ENCODE measurements at regions not wholly inside any gene's neighbourhood (a gene's known extent, or its start where the extent isn't known, plus 50 kb on each side); places are given as distances from the start of the nearest gene placed in this dataset.

DNA sequence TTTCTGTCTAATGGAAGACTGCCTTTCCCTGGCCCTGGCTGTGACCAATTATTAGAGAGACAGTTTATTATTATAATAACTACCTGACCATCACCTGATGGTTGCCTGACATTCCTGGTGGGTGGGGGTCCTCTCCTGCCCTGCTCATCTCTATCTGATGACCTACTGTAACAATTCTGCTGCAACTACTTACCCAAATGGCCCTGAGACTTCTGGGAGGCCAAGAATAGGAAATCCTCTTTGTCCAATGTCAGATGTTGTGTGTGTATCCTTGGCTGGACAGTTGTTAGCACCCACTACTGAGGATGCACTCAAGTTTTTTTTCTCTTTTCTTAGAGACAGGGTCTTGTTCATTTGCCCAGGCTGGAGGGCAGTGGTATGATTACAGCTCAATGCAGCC, 110.3 kb downstream of the DDX1 start:
- H3K4me1 Mint-ChIP-seq (ENCODE audit: low read depth) = no peaks in the 10 kb centered on the region
- no peak for ATAC-seq (ENCODE audit: poor library complexity)
- no peaks in the 10 kb centered on the region for H3K9me3 ChIP-seq (ENCODE audit: control insufficient read depth in 1 of 2, insufficient read depth in 1 of 2, low read length in 2 of 2)
- TF ChIP-seq, protein P1, sequence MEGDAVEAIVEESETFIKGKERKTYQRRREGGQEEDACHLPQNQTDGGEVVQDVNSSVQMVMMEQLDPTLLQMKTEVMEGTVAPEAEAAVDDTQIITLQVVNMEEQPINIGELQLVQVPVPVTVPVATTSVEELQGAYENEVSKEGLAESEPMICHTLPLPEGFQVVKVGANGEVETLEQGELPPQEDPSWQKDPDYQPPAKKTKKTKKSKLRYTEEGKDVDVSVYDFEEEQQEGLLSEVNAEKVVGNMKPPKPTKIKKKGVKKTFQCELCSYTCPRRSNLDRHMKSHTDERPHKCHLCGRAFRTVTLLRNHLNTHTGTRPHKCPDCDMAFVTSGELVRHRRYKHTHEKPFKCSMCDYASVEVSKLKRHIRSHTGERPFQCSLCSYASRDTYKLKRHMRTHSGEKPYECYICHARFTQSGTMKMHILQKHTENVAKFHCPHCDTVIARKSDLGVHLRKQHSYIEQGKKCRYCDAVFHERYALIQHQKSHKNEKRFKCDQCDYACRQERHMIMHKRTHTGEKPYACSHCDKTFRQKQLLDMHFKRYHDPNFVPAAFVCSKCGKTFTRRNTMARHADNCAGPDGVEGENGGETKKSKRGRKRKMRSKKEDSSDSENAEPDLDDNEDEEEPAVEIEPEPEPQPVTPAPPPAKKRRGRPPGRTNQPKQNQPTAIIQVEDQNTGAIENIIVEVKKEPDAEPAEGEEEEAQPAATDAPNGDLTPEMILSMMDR (IDR thresholded peaks at IDR 0.05) = no peak
- DNase-seq = no peak
- POLR2A ChIA-PET = no interaction called here
- CTCF ChIA-PET = no interaction called here
- no peak overlapping the region for H3K27ac ChIP-seq (ENCODE audit: low read depth in 1 of 2, low read length in 2 of 2)
- H3K9me3 Mint-ChIP-seq = no peaks in the 10 kb centered on the region
- H3K27ac Mint-ChIP-seq = no peak overlapping the region
- no peaks in the 10 kb centered on the region for H3K36me3 ChIP-seq (ENCODE audit: insufficient read depth, low read length)
- H3K27me3 ChIP-seq (ENCODE audit: control insufficient read depth in 1 of 2, insufficient read depth in 2 of 2, low read length in 2 of 2) = no peaks in the 10 kb centered on the region
- peaks cover 6% of the 10 kb centered on the region for H3K27me3 Mint-ChIP-seq
- H3K4me3 Mint-ChIP-seq = no peak overlapping the region
- intact Hi-C loops (cut with DNase I, micrococcal nuclease) = no loop called here
- H3K4me3 ChIP-seq (ENCODE audit: low read length) = no peak overlapping the region
- H3K36me3 Mint-ChIP-seq (ENCODE audit: low read depth) = no peaks in the 10 kb centered on the region
- no peaks in the 10 kb centered on the region for H3K4me1 ChIP-seq (ENCODE audit: insufficient read depth, low read length)

- Histone ChIP-seq H3K4me1 (ENCODE audit: insufficient read depth, low read length) (no peaks in the 10 kb centered on the region), H3K27ac (ENCODE audit: low read depth in 1 of 2, low read length in 2 of 2) (no peak overlapping the region), H3K27me3 (ENCODE audit: control insufficient read depth in 1 of 2, insufficient read depth in 2 of 2, low read length in 2 of 2) (no peaks in the 10 kb centered on the region), H3K4me3 (ENCODE audit: low read length) (no peak overlapping the region), H3K36me3 (ENCODE audit: insufficient read depth, low read length) (no peaks in the 10 kb centered on the region), H3K9me3 (ENCODE audit: control insufficient read depth in 1 of 2, insufficient read depth in 1 of 2, low read length in 2 of 2) (no peaks in the 10 kb centered on the region)
- H3K27ac Mint-ChIP-seq = no peak overlapping the region
- H3K4me1 Mint-ChIP-seq (ENCODE audit: low read depth) = no peaks in the 10 kb centered on the region
- CTCF ChIA-PET = no interaction called here
- no peak for ATAC-seq (ENCODE audit: poor library complexity)
- H3K4me3 Mint-ChIP-seq = no peak overlapping the region
- H3K36me3 Mint-ChIP-seq (ENCODE audit: low read depth) = no peaks in the 10 kb centered on the region
- DNase-seq = no peak
- POLR2A ChIA-PET = no interaction called here
- H3K27me3 Mint-ChIP-seq = peaks cover 6% of the 10 kb centered on the region
- H3K9me3 Mint-ChIP-seq = no peaks in the 10 kb centered on the region
- intact Hi-C loops (cut with DNase I, micrococcal nuclease) = no loop called here
- TF ChIP-seq, protein P1 (IDR thresholded peaks at IDR 0.05) = no peak
These were observed 110.8 kb downstream of the DDX1 start for GRCh38 chr2:15702452-15702851.

DNA sequence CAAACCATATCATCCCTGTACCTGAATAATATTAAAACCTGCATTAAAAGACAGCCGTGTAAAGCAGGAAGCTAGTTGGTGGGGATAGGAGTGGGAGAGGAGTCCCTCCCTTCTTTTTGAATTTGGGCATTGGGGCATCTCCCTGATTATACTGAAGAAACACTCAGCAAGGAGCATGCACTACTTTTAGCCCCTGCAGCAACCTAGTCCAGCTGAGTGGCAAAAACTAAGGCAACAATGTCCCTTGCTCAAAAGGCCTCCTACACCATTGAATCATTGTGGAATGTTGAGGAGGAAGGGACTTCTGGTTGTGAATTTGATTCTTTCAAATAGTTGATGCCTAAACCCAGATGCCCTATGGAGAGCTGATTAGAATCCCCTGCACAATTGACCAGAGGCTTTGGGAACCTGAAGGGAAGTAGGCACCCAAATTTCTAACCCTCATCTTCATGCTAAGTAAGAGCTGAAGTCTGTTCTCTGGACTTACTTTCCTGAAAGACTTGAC, 111.7 kb downstream of the DDX1 start:
- no peaks in the 10 kb centered on the region for H3K36me3 Mint-ChIP-seq (ENCODE audit: low read depth)
- intact Hi-C loops (cut with DNase I, micrococcal nuclease) = loop anchor here in 1 of 2 experiments (1.0 kb wide), 1 partner anchor 19 kb away; no protein-coding TSS in a partner anchor
- TF ChIP-seq, protein P1 (IDR thresholded peaks at IDR 0.05) = no peak
- H3K36me3 ChIP-seq (ENCODE audit: insufficient read depth, low read length) = no peaks in the 10 kb centered on the region
- H3K4me1 ChIP-seq (ENCODE audit: insufficient read depth, low read length) = no peaks in the 10 kb centered on the region
- H3K9me3 Mint-ChIP-seq = no peaks in the 10 kb centered on the region
- ATAC-seq (ENCODE audit: poor library complexity) (no peak), DNase-seq (no peak)
- no peaks in the 10 kb centered on the region for H3K9me3 ChIP-seq (ENCODE audit: control insufficient read depth in 1 of 2, insufficient read depth in 1 of 2, low read length in 2 of 2)
- no peak overlapping the region for H3K27ac Mint-ChIP-seq
- no peaks in the 10 kb centered on the region for H3K27me3 ChIP-seq (ENCODE audit: control insufficient read depth in 1 of 2, insufficient read depth in 2 of 2, low read length in 2 of 2)
- ChIA-PET POLR2A (no interaction called here), CTCF (no interaction called here)
- H3K27ac ChIP-seq (ENCODE audit: low read depth in 1 of 2, low read length in 2 of 2) = no peak overlapping the region
- no peak overlapping the region for H3K4me3 ChIP-seq (ENCODE audit: low read length)
- H3K4me3 Mint-ChIP-seq = no peak overlapping the region
- H3K27me3 Mint-ChIP-seq = peaks cover 6% of the 10 kb centered on the region
- H3K4me1 Mint-ChIP-seq (ENCODE audit: low read depth) = no peaks in the 10 kb centered on the region
